ENCODE measurements at regions not wholly inside any gene's neighbourhood (a gene's known extent, or its start where the extent isn't known, plus 50 kb on each side); places are given as distances from the start of the nearest gene placed in this dataset.

- Histone ChIP-seq H3K27ac (no peak overlapping the region), H3K4me3 (no peak overlapping the region), H3K36me3 (no peaks in the 10 kb centered on the region), H3K4me1 (no peaks in the 10 kb centered on the region), H3K9me3 (no peaks in the 10 kb centered on the region), H3K27me3 (no peaks in the 10 kb centered on the region)
- no peak for ATAC-seq
- intact Hi-C loops (cut with DNase I): loop anchor here in 1 of 3 donors (10.0 kb wide), 1 partner anchor 179 kb away; no protein-coding TSS in a partner anchor
- TF ChIP-seq, protein P1, sequence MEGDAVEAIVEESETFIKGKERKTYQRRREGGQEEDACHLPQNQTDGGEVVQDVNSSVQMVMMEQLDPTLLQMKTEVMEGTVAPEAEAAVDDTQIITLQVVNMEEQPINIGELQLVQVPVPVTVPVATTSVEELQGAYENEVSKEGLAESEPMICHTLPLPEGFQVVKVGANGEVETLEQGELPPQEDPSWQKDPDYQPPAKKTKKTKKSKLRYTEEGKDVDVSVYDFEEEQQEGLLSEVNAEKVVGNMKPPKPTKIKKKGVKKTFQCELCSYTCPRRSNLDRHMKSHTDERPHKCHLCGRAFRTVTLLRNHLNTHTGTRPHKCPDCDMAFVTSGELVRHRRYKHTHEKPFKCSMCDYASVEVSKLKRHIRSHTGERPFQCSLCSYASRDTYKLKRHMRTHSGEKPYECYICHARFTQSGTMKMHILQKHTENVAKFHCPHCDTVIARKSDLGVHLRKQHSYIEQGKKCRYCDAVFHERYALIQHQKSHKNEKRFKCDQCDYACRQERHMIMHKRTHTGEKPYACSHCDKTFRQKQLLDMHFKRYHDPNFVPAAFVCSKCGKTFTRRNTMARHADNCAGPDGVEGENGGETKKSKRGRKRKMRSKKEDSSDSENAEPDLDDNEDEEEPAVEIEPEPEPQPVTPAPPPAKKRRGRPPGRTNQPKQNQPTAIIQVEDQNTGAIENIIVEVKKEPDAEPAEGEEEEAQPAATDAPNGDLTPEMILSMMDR (IDR thresholded peaks at IDR 0.05): no peak
- no peak for FAIRE-seq
- 93 to 98% methylated on average over 3 of the region's 3 CpGs for WGBS, 2 donors
- no peak for DNase-seq
Observed at GRCh38 chr14:35235840-35236239, 56.3 kb upstream of the PSMA6 start.

DNA sequence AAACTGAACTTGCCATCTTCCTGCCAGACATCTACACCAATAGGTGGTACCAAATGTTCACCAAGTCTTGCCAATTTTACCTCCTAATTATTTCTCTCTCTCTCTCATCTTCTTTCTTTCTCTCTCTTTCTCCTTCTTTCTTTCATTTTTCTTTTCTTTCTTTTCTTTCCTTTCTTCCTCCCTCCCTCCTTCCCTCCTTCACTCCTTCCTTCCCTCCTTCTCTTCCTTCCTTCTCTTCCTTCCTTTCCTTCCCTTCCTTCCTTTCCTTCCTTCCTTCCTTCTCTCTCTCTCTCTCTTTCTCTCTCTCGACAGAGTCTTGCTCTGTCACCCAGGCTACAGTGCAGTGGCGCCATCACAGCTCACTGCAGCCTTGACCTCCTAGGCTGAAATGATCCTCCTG lies 55.4 kb upstream of the PSMA6 start:
- FAIRE-seq: no peak
- no peak overlapping the region for H3K27ac ChIP-seq
- WGBS, 2 donors: 87 to 92% methylated on average over 2 of the region's 2 CpGs
- DNase-seq: no peak
- no peak overlapping the region for H3K4me3 ChIP-seq
- H3K36me3 ChIP-seq: no peaks in the 10 kb centered on the region
- no peak for ATAC-seq
- H3K9me3 ChIP-seq: no peaks in the 10 kb centered on the region
- H3K4me1 ChIP-seq: no peaks in the 10 kb centered on the region
- intact Hi-C loops (cut with DNase I): loop anchor here in 1 of 3 donors (10.0 kb wide), 1 partner anchor 178 kb away; no protein-coding TSS in a partner anchor
- H3K27me3 ChIP-seq: no peaks in the 10 kb centered on the region
- TF ChIP-seq, protein P1 (IDR thresholded peaks at IDR 0.05): no peak

DNA sequence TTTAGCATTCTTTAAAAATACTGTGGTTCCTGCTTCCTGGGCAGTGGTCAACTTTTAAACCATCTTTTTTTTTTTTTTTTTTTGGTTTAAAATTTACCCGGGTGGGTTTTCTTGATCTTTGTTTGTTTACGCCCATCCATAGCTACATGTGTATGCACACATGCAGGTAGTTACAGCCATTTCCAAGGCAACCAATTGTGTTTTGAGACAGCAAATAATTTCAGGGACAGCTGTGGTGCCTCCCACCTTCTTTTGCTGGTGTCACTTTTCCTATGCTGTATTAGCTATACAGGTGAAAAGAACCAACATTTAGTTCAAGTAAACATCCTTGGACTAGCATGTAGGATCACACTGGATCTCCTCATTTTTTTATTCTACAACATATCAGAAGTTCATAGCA lies 52.0 kb upstream of the PSMA6 start:
- DNase-seq (no peak), FAIRE-seq (no peak), ATAC-seq (no peak)
- Histone ChIP-seq H3K27ac (no peak overlapping the region), H3K4me3 (no peak overlapping the region), H3K9me3 (no peaks in the 10 kb centered on the region), H3K27me3 (no peaks in the 10 kb centered on the region), H3K36me3 (no peaks in the 10 kb centered on the region), H3K4me1 (no peaks in the 10 kb centered on the region)
- intact Hi-C loops (cut with DNase I): no loop called here
- TF ChIP-seq, protein P1 (IDR thresholded peaks at IDR 0.05): no peak
- 64 to 66% methylated on average over 2 of the region's 2 CpGs for WGBS, 2 donors
